ENCODE measurements at regions not wholly inside any gene's neighbourhood (a gene's known extent, or its start where the extent isn't known, plus 50 kb on each side); places are given as distances from the start of the nearest gene placed in this dataset.

DNA sequence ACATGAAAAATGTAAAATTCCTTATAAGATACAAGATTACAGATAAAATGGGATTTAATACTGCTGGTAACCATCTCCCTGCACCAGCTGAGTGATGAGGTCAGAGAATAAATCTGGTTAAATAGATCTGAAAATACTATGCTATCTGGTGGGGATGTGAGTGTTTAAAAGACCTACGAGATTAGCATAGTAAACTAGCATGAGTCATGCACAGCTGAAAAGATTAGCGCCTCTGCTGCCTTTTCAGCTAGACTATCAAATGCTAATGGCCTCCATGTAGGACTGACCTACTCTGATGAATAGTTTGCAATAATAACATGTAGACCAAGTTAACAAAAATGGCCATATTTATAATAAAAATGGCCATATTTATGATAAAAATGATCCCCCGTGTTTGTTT, 553.3 kb downstream of the C6orf118 start:
- TF ChIP-seq, protein P1, sequence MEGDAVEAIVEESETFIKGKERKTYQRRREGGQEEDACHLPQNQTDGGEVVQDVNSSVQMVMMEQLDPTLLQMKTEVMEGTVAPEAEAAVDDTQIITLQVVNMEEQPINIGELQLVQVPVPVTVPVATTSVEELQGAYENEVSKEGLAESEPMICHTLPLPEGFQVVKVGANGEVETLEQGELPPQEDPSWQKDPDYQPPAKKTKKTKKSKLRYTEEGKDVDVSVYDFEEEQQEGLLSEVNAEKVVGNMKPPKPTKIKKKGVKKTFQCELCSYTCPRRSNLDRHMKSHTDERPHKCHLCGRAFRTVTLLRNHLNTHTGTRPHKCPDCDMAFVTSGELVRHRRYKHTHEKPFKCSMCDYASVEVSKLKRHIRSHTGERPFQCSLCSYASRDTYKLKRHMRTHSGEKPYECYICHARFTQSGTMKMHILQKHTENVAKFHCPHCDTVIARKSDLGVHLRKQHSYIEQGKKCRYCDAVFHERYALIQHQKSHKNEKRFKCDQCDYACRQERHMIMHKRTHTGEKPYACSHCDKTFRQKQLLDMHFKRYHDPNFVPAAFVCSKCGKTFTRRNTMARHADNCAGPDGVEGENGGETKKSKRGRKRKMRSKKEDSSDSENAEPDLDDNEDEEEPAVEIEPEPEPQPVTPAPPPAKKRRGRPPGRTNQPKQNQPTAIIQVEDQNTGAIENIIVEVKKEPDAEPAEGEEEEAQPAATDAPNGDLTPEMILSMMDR (IDR thresholded peaks at IDR 0.05; ENCODE audit: low read length, missing control alignments) = no peak
- DNase-seq (ENCODE audit: low read depth) = no peak
- no peak overlapping the region for H3K4me3 ChIP-seq (replicated peaks; ENCODE audit: low read depth, low read length)

DNA sequence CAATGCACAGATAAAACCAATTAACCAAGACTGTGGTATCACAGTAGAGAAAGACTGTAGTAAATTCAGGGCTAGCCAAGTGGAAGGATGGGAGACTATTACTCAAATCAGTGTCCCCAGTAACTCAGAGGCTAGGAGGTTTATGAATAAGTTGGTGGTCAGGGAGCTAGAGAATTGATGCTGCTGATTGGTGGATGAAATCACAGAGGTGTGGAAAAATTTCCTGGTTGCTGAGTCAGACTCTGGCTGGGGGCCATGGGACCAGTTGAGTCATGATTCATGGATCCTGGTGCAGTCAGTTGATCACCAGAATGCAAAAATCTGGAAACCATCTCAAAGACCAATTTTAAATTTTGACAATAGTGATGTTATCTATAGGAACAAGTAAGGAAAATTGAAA, 555.9 kb downstream of the C6orf118 start:
- peak; percentile 31 for DNase-seq (ENCODE audit: low read depth)
- H3K4me3 ChIP-seq (replicated peaks; ENCODE audit: low read depth, low read length) = no peak overlapping the region
- TF ChIP-seq, protein P1 (IDR thresholded peaks at IDR 0.05; ENCODE audit: low read length, missing control alignments) = no peak

DNA sequence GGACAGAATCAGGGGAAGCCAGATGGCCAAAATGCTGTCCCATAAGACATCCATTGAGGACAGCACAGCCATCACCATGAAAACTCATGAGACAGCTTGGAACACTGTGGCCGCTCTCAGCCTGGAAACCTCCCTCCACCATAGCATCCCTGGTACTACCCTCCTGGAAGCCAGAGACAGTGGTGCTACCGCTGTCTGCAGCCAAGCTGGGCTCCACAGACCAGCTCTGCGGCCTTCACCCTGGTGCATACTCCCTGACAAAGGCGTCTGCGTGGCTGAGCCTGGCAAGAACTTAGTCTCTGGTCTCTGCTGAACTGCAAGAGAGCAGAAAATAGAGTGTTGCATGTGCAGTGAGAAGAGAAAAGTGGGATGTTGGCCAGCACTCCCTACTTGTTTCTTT, 558.0 kb downstream of the C6orf118 start:
- H3K4me3 ChIP-seq (replicated peaks; ENCODE audit: low read depth, low read length) = no peak overlapping the region
- no peak for DNase-seq (ENCODE audit: low read depth)
- TF ChIP-seq, protein P1 (IDR thresholded peaks at IDR 0.05; ENCODE audit: low read length, missing control alignments) = no peak

DNA sequence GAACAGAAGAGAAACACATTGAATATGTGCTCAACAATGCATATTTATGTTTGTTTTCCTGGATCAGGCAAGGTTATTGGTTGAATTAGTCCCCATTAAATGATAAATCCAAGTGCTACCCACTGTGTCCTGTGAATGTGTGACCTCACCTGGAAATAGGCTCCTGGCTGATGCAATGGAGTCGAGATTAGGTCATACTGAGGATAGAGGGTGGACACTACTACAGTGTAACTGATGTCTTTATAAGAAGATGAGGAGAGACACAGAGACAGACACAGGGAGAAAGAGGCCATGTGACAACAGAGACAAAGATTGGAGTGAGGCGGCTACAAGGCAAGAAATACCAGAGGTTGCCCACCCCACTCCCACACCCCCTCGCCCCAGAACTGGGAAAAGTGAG, 559.3 kb downstream of the C6orf118 start:
- DNase-seq (ENCODE audit: low read depth) = no peak
- TF ChIP-seq, protein P1 (IDR thresholded peaks at IDR 0.05; ENCODE audit: low read length, missing control alignments) = no peak
- no peak overlapping the region for H3K4me3 ChIP-seq (replicated peaks; ENCODE audit: low read depth, low read length)

DNA sequence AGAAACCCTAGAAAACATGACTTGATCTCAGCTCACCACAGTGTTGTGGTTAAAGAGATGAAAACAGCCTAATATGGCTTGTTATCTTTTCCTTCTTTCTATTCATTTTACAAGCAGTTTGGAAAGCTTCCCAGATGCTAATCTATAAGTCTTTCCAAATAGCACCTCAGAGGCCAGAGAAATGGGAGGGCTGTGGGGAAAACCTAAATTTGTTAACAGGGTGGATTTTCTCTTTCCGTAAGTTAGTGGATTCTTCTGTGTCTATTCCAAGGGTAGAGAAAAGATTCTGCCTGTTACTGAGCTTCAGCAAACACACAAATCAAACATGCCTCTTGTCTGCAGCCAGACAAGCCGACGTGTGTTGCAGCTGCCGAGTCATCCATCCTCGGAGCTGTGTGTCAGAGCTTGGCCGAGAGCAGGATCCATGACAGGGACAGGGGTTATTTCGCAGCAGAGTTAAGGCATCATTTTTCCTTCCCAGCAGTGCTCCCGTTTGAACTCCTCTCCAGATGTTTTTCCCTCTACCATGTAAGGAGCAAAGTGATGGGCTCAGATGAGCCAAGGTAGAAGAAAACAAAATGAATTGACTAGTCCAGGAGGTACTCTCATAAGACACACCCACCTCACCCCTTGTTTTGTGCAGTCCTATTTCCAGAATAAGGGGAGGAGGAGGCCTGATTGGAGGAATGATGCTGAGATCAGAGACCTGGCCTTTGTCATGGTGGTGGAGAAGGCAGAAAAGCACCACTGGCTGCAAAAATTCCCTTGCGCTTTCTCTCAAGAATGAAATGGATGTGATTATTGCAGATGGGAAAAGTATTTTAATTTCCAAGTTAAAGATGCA, 560.0 kb downstream of the C6orf118 start:
- TF ChIP-seq, protein P1 (IDR thresholded peaks at IDR 0.05; ENCODE audit: low read length, missing control alignments) = no peak
- no peak overlapping the region for H3K4me3 ChIP-seq (replicated peaks; ENCODE audit: low read depth, low read length)
- peak; percentile 32 for DNase-seq (ENCODE audit: low read depth)

DNA sequence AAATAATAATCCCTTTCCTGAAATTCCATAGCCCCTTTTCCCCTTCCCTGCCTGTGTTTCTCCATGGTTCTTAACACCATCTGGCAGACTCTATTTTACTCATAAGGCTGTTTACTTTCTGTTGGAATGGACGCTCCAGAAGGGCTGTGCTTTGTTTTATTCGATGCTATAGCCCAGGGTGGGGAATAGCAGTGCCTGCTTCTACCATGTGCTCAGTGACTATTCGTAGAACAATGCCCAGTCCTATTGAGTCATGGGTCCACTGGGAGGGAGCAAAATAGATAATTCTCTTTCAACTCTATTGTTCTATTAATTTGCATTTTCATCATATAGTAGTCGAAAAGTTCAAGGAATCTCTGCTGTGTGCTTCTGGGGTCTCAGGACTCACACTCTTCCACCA, 565.1 kb downstream of the C6orf118 start:
- no peak overlapping the region for H3K4me3 ChIP-seq (replicated peaks; ENCODE audit: low read depth, low read length)
- TF ChIP-seq, protein P1 (IDR thresholded peaks at IDR 0.05; ENCODE audit: low read length, missing control alignments) = no peak
- DNase-seq (ENCODE audit: low read depth) = no peak
